Astrocyte (in vitro differentiated cells and primary cell): ENCODE measurements at regions not wholly inside any gene's neighbourhood (a gene's known extent, or its start where the extent isn't known, plus 50 kb on each side); places are given as distances from the start of the nearest gene placed in this dataset.

Experiments used
- DNase-seq: peaks from one replicate; pipeline ENCODE4 v3.0.0-alpha.2; 2010; ENCODE audit warnings: low read depth
- FAIRE-seq: peaks from 2 replicates; lab custom pipeline; 2011; peaks lifted over from hg19 to GRCh38; lab: Jason Lieb, UNC
- H2AFZ ChIP-seq: 2 replicates; pipeline ENCODE4 v1.6.0; 2012; ENCODE audit warnings: low read depth, low read length, inconsistent platforms
- H3K27ac ChIP-seq: 2 replicates; pipeline ENCODE4 v1.5.1; 2011; ENCODE audit warnings: low read depth, low read length, inconsistent platforms
- H3K27me3 ChIP-seq: 2 replicates; pipeline ENCODE4 v1.6.0; 2011; ENCODE audit warnings: low read length, inconsistent platforms; ENCODE audit not compliant: insufficient read depth
- H3K36me3 ChIP-seq: 2 replicates; pipeline ENCODE4 v1.5.1; 2011; ENCODE audit warnings: low read length, inconsistent platforms; ENCODE audit not compliant: insufficient read depth
- H3K4me1 ChIP-seq: 2 replicates; pipeline ENCODE4 v1.5.1; 2011; ENCODE audit warnings: low read length, inconsistent platforms; ENCODE audit not compliant: insufficient read depth
- H3K4me2 ChIP-seq: 2 replicates; pipeline ENCODE4 v1.6.0; 2012; ENCODE audit warnings: low read length, inconsistent platforms
- H3K4me3 ChIP-seq: 2 replicates; pipeline ENCODE4 v1.5.1; 2011; ENCODE audit warnings: low read depth, mild to moderate bottlenecking, low read length, inconsistent platforms; ENCODE audit not compliant: insufficient read depth
- H3K79me2 ChIP-seq: 2 replicates; pipeline ENCODE4 v1.6.0; 2012; ENCODE audit warnings: mild to moderate bottlenecking, low read length, inconsistent platforms; ENCODE audit not compliant: insufficient read depth
- H3K9ac ChIP-seq: 2 replicates; pipeline ENCODE4 v1.6.0; 2012; ENCODE audit warnings: mild to moderate bottlenecking, low read length, inconsistent platforms
- H3K9me3 ChIP-seq: 2 replicates; pipeline ENCODE4 v1.5.1; 2012; ENCODE audit warnings: low read depth, mild to moderate bottlenecking, low read length, inconsistent platforms; ENCODE audit not compliant: insufficient read depth
- H4K20me1 ChIP-seq: 2 replicates; pipeline ENCODE4 v1.6.0; 2012; ENCODE audit warnings: low read length, inconsistent platforms; ENCODE audit not compliant: insufficient read depth
- H3K27ac Mint-ChIP-seq: one replicate; pipeline ENCODE4 v1.8.0; 2021; ENCODE audit warnings: mild to moderate bottlenecking, mixed read lengths; ENCODE audit not compliant: unreplicated experiment
- H3K27me3 Mint-ChIP-seq: one replicate; pipeline ENCODE4 v1.8.0; 2021; ENCODE audit warnings: low read depth, mixed read lengths; ENCODE audit not compliant: unreplicated experiment
- H3K36me3 Mint-ChIP-seq: one replicate; pipeline ENCODE4 v1.8.0; 2021; ENCODE audit warnings: low read depth, mixed read lengths; ENCODE audit not compliant: unreplicated experiment
- H3K4me1 Mint-ChIP-seq: one replicate; pipeline ENCODE4 v1.8.0; 2021; ENCODE audit warnings: low read depth, mixed read lengths; ENCODE audit not compliant: unreplicated experiment
- H3K4me3 Mint-ChIP-seq: one replicate; pipeline ENCODE4 v1.8.0; 2021; ENCODE audit warnings: mild to moderate bottlenecking, moderate library complexity, mixed read lengths; ENCODE audit not compliant: unreplicated experiment
- H3K9me3 Mint-ChIP-seq: one replicate; pipeline ENCODE4 v1.8.0; 2021; ENCODE audit warnings: mild to moderate bottlenecking, mixed read lengths; ENCODE audit not compliant: unreplicated experiment
- CTCF ChIP-seq: IDR thresholded peaks from 2 replicates; pipeline ENCODE4 v1.5.1; 2011; ENCODE audit warnings: low read depth, mild to moderate bottlenecking, inconsistent platforms, low read length, moderate library complexity; ENCODE audit not compliant: insufficient read depth
- EZH2 ChIP-seq: IDR thresholded peaks from 2 replicates; pipeline ENCODE4 v1.6.1; 2012; ENCODE audit warnings: mild to moderate bottlenecking, low read length, inconsistent platforms; ENCODE audit not compliant: insufficient read depth

DNA sequence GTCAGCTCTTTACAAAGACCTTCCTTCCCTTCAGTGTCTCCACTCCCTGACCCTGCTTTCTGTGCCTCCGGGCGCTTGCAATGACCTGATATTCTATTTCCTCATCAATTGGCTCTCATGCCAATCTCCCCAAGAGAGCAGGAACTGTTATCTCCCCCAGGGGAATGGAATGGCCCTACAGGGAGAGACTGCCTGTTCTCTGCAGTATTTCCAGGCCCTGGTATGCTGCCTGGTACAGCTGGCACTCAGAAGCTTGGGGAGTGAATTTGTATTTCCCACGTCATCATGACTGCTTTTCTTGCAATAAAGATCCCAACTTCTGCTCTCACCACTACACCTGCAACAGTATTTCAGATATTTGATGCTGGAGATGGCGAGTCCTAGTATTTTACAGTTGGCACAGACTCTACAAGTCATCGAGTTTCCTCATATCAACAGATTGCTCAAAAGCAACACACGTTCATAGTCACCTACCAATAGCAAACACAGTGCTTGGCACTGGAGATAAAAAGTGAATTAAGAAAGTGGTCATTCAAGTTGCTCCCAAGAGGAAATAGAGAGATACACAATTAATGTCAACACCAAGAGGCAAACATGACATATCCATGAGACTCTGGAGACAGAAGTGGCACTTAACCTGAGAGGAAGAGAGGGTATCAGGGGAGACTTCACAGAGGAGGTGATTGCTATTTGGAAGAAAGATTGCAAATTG is 90.5 kb upstream of the EGFL6 start:
- H3K9ac ChIP-seq = no peak overlapping the region
- H3K4me1 ChIP-seq = peaks cover 3% of the 10 kb centered on the region
- H3K27me3 Mint-ChIP-seq = no peaks in the 10 kb centered on the region
- H3K27ac ChIP-seq = no peak overlapping the region
- H3K4me3 Mint-ChIP-seq = no peak overlapping the region
- no peaks in the 10 kb centered on the region for H3K9me3 Mint-ChIP-seq
- H3K9me3 ChIP-seq = no peaks in the 10 kb centered on the region
- H4K20me1 ChIP-seq = no peaks in the 10 kb centered on the region
- H3K4me1 Mint-ChIP-seq = peaks cover 3% of the 10 kb centered on the region
- no peak overlapping the region for H3K27ac Mint-ChIP-seq
- no peak for DNase-seq
- H3K4me3 ChIP-seq = no peak overlapping the region
- H3K79me2 ChIP-seq = no peaks in the 10 kb centered on the region
- H3K27me3 ChIP-seq = no peaks in the 10 kb centered on the region
- FAIRE-seq = peak; percentile 77
- H3K36me3 ChIP-seq = no peaks in the 10 kb centered on the region
- H3K36me3 Mint-ChIP-seq = no peaks in the 10 kb centered on the region
- TF ChIP-seq CTCF (no peak), EZH2 (no peak)
- no peak overlapping the region for H3K4me2 ChIP-seq
- H2AFZ ChIP-seq = no peak overlapping the region

DNA sequence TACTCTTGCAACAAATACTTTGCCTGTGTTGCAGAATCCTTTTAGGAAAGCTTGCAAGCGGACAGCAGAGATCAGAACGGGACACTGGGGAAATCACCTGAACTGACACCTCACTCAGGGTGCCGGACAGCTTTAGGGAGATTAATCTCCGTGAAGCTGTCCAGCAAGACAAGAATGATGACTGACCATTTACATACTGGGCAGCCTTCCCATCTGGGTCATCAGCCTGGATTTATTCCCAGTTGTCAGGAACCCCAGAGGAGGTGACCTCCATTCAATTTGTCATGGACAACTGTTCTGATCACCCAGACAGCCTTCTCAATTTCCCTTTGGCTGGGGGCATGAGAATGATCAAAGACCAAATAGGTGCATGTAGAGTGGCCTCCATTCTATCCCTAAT is 93.0 kb upstream of the EGFL6 start:
- Histone ChIP-seq H3K27ac (no peak overlapping the region), H3K9ac (no peak overlapping the region), H3K4me2 (no peak overlapping the region), H3K4me1 (peaks cover 11% of the 10 kb centered on the region), H2AFZ (no peak overlapping the region), H3K36me3 (no peaks in the 10 kb centered on the region), H3K27me3 (no peaks in the 10 kb centered on the region), H3K79me2 (no peaks in the 10 kb centered on the region), H3K9me3 (no peaks in the 10 kb centered on the region), H3K4me3 (no peak overlapping the region), H4K20me1 (no peaks in the 10 kb centered on the region)
- no peak overlapping the region for H3K4me3 Mint-ChIP-seq
- TF ChIP-seq EZH2 (no peak), CTCF (no peak)
- DNase-seq (no peak), FAIRE-seq (no peak)
- peaks cover 18% of the 10 kb centered on the region for H3K4me1 Mint-ChIP-seq
- no peak overlapping the region for H3K27ac Mint-ChIP-seq
- H3K27me3 Mint-ChIP-seq = no peaks in the 10 kb centered on the region
- H3K9me3 Mint-ChIP-seq = no peaks in the 10 kb centered on the region
- H3K36me3 Mint-ChIP-seq = no peaks in the 10 kb centered on the region

GRCh38 chrX:13474164-13474516 is 95.3 kb upstream of the EGFL6 start:
- Histone ChIP-seq H2AFZ (peak overlapping the region; percentile 78), H3K27me3 (no peaks in the 10 kb centered on the region)
- TF ChIP-seq EZH2 = no peak
- TF ChIP-seq CTCF = no peak

More at GRCh38 chrX:13474164-13474516, 95.3 kb upstream of the EGFL6 start:
- Histone ChIP-seq H3K4me3 (no peak overlapping the region), H3K79me2 (no peaks in the 10 kb centered on the region), H3K9ac (peak overlapping the region; percentile 45), H3K9me3 (no peaks in the 10 kb centered on the region), H4K20me1 (no peaks in the 10 kb centered on the region), H3K36me3 (no peaks in the 10 kb centered on the region), H3K4me2 (peak overlapping the region; percentile 69), H3K27ac (peak overlapping the region; percentile 42), H3K4me1 (peaks cover 11% of the 10 kb centered on the region)
- Mint-ChIP-seq H3K4me3 (no peak overlapping the region), H3K36me3 (no peaks in the 10 kb centered on the region), H3K9me3 (no peaks in the 10 kb centered on the region), H3K4me1 (peaks cover 24% of the 10 kb centered on the region), H3K27ac (no peak overlapping the region), H3K27me3 (no peaks in the 10 kb centered on the region)
- FAIRE-seq (no peak), DNase-seq (no peak)
